ENCODE measurements at regions not wholly inside any gene's neighbourhood (a gene's known extent, or its start where the extent isn't known, plus 50 kb on each side); places are given as distances from the start of the nearest gene placed in this dataset.
A peak's percentile ranks its signal among the peaks of the same experiment; 100 is the strongest.

DNA sequence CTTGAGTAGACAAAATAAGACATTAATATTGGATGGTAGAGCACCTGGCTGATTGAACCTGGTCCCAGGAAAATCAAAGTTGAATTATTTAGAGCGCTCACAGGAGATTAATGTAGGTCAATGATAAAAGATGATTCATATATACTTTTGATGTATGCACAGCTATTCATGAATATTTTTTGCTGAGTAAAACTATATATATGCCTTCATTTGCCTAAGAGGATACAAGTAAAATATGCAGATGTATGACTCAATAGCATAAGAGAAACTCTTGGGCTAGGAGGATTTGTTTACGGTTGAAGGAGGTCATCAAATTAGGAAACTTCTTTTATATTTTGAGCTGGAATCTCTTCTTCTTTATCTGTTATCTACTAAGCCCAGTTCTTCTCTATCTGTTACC is 202.7 kb upstream of the HS3ST1 start:
- H3K4me3 ChIP-seq (ENCODE audit: control insufficient read depth, low read depth, low read length) = no peak overlapping the region
- TF ChIP-seq, protein P1, sequence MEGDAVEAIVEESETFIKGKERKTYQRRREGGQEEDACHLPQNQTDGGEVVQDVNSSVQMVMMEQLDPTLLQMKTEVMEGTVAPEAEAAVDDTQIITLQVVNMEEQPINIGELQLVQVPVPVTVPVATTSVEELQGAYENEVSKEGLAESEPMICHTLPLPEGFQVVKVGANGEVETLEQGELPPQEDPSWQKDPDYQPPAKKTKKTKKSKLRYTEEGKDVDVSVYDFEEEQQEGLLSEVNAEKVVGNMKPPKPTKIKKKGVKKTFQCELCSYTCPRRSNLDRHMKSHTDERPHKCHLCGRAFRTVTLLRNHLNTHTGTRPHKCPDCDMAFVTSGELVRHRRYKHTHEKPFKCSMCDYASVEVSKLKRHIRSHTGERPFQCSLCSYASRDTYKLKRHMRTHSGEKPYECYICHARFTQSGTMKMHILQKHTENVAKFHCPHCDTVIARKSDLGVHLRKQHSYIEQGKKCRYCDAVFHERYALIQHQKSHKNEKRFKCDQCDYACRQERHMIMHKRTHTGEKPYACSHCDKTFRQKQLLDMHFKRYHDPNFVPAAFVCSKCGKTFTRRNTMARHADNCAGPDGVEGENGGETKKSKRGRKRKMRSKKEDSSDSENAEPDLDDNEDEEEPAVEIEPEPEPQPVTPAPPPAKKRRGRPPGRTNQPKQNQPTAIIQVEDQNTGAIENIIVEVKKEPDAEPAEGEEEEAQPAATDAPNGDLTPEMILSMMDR (IDR thresholded peaks at IDR 0.05; ENCODE audit: control insufficient read depth, insufficient read depth, low read depth, low read length, missing control alignments) = no peak
- DNase-seq (ENCODE audit: low read depth) = no peak

DNA sequence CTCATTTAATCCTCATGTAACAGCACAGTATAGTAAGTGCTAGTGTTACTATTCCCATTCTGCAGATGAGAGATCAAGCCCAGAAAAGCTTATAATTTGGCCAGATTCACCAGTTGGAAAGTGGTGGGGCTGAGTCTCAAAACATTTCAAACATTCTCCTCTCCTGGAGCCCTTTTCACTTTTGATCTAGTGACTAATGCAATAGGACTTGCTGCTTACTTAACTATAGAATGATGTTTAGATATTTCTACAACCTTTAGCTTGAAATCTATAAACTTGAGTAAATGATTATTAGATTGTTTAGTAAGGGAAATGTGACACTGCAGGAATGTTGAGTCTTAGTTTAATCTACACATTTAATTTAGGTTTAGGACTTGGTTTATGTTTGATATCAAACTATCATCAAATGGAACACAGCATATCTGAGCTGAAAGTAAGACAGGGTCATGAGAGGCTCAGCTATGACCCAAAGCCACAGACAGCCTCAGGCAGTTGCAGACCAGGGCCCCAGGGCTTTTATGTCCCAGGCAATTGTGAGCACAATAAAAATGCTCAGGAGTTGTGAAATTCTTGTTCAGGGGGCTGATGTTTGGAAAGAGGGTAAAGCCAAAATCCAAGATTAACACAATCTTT is 199.5 kb upstream of the HS3ST1 start:
- TF ChIP-seq, protein P1 (IDR thresholded peaks at IDR 0.05; ENCODE audit: control insufficient read depth, insufficient read depth, low read depth, low read length, missing control alignments) = no peak
- H3K4me3 ChIP-seq (ENCODE audit: control insufficient read depth, low read depth, low read length) = no peak overlapping the region
- DNase-seq (ENCODE audit: low read depth) = no peak

DNA sequence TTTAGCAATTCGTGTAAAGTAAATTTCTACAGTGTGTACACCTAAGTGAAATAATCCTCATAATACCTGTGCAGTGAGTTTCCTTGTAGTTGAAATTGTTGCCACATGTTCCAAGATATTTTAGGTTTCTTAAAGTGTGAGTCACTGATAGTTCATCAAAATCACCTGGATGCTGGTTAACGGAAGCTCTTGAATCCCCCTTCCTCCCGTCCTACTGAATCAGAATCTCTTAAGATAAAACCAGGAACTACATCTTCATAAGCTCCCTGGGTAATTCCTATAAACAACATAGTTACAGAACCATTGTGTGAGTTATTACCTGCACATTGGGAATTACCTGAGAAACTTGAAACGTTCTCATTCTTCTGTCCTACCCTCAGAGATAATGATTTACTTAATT is 197.4 kb upstream of the HS3ST1 start:
- no peak for DNase-seq (ENCODE audit: low read depth)
- TF ChIP-seq, protein P1 (IDR thresholded peaks at IDR 0.05; ENCODE audit: control insufficient read depth, insufficient read depth, low read depth, low read length, missing control alignments) = no peak
- H3K4me3 ChIP-seq (ENCODE audit: control insufficient read depth, low read depth, low read length) = no peak overlapping the region

DNA sequence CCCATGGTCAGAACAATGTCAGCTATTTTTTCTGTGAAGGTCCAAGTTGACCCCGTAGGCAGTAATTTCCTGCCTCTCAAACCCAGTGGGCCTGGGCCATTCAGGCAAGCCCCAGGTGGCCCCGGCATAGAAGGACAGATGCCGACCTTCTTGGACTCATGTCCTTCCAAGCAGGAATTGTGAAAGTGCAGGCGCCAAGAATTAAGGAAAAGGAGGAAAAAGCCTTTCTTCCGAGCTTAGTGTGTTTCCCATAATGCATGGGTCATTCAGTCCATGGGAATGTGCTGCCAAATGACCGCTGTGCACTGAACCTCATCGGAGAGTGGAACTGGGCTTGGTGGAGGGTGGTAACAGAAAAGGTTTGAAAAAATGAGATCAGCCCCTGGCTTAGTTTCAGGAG is 196.5 kb upstream of the HS3ST1 start:
- no peak for DNase-seq (ENCODE audit: low read depth)
- TF ChIP-seq, protein P1 (IDR thresholded peaks at IDR 0.05; ENCODE audit: control insufficient read depth, insufficient read depth, low read depth, low read length, missing control alignments) = no peak

DNA sequence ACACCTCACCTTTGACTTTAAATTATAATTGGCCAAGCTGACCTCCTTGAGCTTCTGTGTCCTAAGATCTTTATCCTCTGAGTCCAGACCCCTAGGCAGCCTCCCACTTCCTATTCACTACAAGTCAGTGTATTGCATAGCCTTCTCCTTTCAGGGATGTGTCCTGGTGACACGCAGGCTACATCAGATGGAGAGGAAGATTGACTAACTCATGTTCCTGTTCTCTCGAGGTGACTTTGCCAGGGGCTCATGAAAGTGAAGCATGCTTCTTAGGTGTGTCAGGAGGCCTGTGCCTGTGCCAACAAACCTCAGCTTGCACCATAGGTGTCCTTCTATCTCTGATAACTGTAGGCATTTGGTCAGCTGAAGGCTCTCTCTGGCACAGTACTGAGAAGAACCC is 195.7 kb upstream of the HS3ST1 start:
- H3K4me3 ChIP-seq (ENCODE audit: control insufficient read depth, low read depth, low read length) = no peak overlapping the region
- no peak for DNase-seq (ENCODE audit: low read depth)
- TF ChIP-seq, protein P1 (IDR thresholded peaks at IDR 0.05; ENCODE audit: control insufficient read depth, insufficient read depth, low read depth, low read length, missing control alignments) = no peak

More for the DNA sequence above, 196.5 kb upstream of the HS3ST1 start:
- no peak overlapping the region for H3K4me3 ChIP-seq (ENCODE audit: control insufficient read depth, low read depth, low read length)

DNA sequence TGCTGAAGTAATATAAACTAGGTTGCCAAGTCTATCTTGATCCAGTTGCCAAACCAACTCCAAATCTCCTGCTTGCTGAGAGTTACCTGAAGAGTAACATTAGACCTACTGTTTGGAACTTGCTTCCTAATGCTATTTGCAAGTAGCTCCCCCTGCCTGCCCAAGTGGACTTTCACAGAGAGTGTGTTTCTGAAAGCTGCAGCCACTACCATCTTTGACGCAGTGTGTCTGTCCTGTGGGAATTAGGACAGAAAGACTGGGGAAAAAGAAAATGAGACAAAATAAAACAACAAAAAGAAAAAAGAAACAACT is 195.0 kb upstream of the HS3ST1 start:
- TF ChIP-seq, protein P1 (IDR thresholded peaks at IDR 0.05; ENCODE audit: control insufficient read depth, insufficient read depth, low read depth, low read length, missing control alignments) = peak; percentile 11
- no peak overlapping the region for H3K4me3 ChIP-seq (ENCODE audit: control insufficient read depth, low read depth, low read length)
- DNase-seq (ENCODE audit: low read depth) = no peak
